HG03521 (cell line): ENCODE measurements at regions not wholly inside any gene's neighbourhood (a gene's known extent, or its start where the extent isn't known, plus 50 kb on each side); places are given as distances from the start of the nearest gene placed in this dataset.
"Not testable (repeated sequence)": the region's sequence is repeated elsewhere in the genome, so short reads cannot be mapped to it uniquely, and the experiment has no call there.

Experiments
- ATAC-seq: cut with Tn5 transposase; IDR thresholded peaks from one replicate; pipeline ENCODE4 v1.9.1; 2021; ENCODE audit warnings: mild to moderate bottlenecking, moderate library complexity; ENCODE audit not compliant: unreplicated experiment

- ATAC-seq: no peak
Observed at GRCh38 chr3:94568041-94568440, 505.2 kb downstream of the NSUN3 start.

- no peak for ATAC-seq
Observed at GRCh38 chr3:94573337-94573736, 510.5 kb downstream of the NSUN3 start.

GRCh38 chr3:94587291-94587690 lies 524.4 kb downstream of the NSUN3 start:
- ATAC-seq: no peak

GRCh38 chr3:94593526-94594150 lies 530.8 kb downstream of the NSUN3 start:
- ATAC-seq: no peak

GRCh38 chr3:94596141-94596540 lies 533.3 kb downstream of the NSUN3 start:
- no peak for ATAC-seq

- ATAC-seq: no peak
Observed at GRCh38 chr3:94596887-94597566, 534.2 kb downstream of the NSUN3 start.

- ATAC-seq: no peak
Observed at GRCh38 chr3:94607778-94608177, 544.9 kb downstream of the NSUN3 start.

GRCh38 chr3:94609908-94610307 lies 547.0 kb downstream of the NSUN3 start:
- ATAC-seq: no peak

GRCh38 chr3:94611596-94611995 lies 548.7 kb downstream of the NSUN3 start:
- no peak for ATAC-seq

- ATAC-seq: no peak
Observed at GRCh38 chr3:94612631-94613030, 549.8 kb downstream of the NSUN3 start.

- ATAC-seq: no peak
Observed at GRCh38 chr3:94614192-94614591, 551.3 kb downstream of the NSUN3 start.

GRCh38 chr3:94615275-94616065 lies 552.6 kb downstream of the NSUN3 start:
- no peak for ATAC-seq

- no peak for ATAC-seq
Observed at GRCh38 chr3:94616833-94617232, 554.0 kb downstream of the NSUN3 start.

- ATAC-seq: no peak
Observed at GRCh38 chr3:94617312-94617711, 554.5 kb downstream of the NSUN3 start.

GRCh38 chr3:94619643-94620042 lies 556.8 kb downstream of the NSUN3 start:
- no peak for ATAC-seq

GRCh38 chr3:94626573-94626972 lies 563.7 kb downstream of the NSUN3 start:
- ATAC-seq: no peak

- no peak for ATAC-seq
Observed at GRCh38 chr3:94627689-94628088, 564.8 kb downstream of the NSUN3 start.

- no peak for ATAC-seq
Observed at GRCh38 chr3:94643400-94643799, 580.5 kb downstream of the NSUN3 start.

- ATAC-seq: no peak
Observed at GRCh38 chr3:94645790-94646189, 582.9 kb downstream of the NSUN3 start.

GRCh38 chr3:94647131-94647530 lies 584.3 kb downstream of the NSUN3 start:
- ATAC-seq: no peak

GRCh38 chr3:94648270-94649180 lies 585.7 kb downstream of the NSUN3 start:
- ATAC-seq: not testable (repeated sequence)
